Transverse colon (tissue), 3 donors: ENCODE measurements at regions not wholly inside any gene's neighbourhood (a gene's known extent, or its start where the extent isn't known, plus 50 kb on each side); places are given as distances from the start of the nearest gene placed in this dataset.

ENCODE experiments used
- EP300 ChIP-seq: sonication (generic); formaldehyde crosslinking; IDR thresholded peaks from one replicate; pipeline ENCODE4 v1.6.1; 2017; ENCODE audit warnings: antibody characterized with exemption, low read depth
- POLR2A ChIP-seq: fragments of 450-650 bp; IDR thresholded peaks from one replicate; pipeline ENCODE4 v1.6.1; 2016; ENCODE audit warnings: antibody characterized with exemption, mild to moderate bottlenecking, moderate library complexity
- TF ChIP-seq, protein P1 (sequence below), 5 experiments: fragments of 200-600 bp in 3 of 5; fragments of 450-650 bp in 2 of 5; sonication (generic) in 3 of 5; IDR thresholded peaks; 1 replicate in 2 of 5; 2 replicates in 3 of 5; pipeline ENCODE4 v1.5.1; 2016 to 2017; ENCODE audit warnings: antibody characterized with exemption in 5 of 5, inconsistent platforms in 3 of 5, mild to moderate bottlenecking in 2 of 5, moderate library complexity in 1 of 5

DNA sequence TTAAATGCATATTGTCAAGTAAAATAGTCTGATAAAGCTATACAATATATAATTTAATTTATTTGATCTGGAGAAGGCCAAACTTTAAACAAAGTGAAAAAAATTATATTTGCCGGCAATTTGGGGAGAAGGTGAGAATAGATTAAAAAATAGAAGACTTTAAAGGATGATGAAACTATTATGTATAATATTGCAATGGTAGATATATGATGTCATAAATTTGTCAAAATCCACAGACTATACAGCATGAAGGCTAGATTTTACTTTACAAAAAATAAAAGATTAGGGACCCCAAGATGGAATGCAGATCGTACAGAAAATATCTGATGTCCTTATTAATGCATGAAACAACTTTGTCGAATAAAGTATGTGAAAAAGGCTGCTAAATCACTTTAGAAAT is 67.3 kb upstream of the MAL start:
- TF ChIP-seq, protein P1, sequence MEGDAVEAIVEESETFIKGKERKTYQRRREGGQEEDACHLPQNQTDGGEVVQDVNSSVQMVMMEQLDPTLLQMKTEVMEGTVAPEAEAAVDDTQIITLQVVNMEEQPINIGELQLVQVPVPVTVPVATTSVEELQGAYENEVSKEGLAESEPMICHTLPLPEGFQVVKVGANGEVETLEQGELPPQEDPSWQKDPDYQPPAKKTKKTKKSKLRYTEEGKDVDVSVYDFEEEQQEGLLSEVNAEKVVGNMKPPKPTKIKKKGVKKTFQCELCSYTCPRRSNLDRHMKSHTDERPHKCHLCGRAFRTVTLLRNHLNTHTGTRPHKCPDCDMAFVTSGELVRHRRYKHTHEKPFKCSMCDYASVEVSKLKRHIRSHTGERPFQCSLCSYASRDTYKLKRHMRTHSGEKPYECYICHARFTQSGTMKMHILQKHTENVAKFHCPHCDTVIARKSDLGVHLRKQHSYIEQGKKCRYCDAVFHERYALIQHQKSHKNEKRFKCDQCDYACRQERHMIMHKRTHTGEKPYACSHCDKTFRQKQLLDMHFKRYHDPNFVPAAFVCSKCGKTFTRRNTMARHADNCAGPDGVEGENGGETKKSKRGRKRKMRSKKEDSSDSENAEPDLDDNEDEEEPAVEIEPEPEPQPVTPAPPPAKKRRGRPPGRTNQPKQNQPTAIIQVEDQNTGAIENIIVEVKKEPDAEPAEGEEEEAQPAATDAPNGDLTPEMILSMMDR (IDR thresholded peaks at IDR 0.05), result no peak
- TF ChIP-seq EP300 (no peak), POLR2A (no peak)
